ENCODE measurements at regions not wholly inside any gene's neighbourhood (a gene's known extent, or its start where the extent isn't known, plus 50 kb on each side); places are given as distances from the start of the nearest gene placed in this dataset.

- in situ Hi-C loops (cut with HindIII; ENCODE audit: low sequenced_read_pairs) = no loop called here
- DNase-seq (ENCODE audit: low read depth, low spot score) = no peak
- no peak overlapping the region for H3K4me3 ChIP-seq (ENCODE audit: low read depth, low read length)
- no peak for TF ChIP-seq CTCF (IDR thresholded peaks at IDR 0.05; ENCODE audit: low read depth, low read length)
These were observed 1036.1 kb upstream of the ARRDC3 start for GRCh38 chr5:92419261-92419660.

- TF ChIP-seq CTCF (IDR thresholded peaks at IDR 0.05; ENCODE audit: low read depth, low read length) = no peak
- DNase-seq (ENCODE audit: low read depth, low spot score) = no peak
- in situ Hi-C loops (cut with HindIII; ENCODE audit: low sequenced_read_pairs) = no loop called here
- no peak overlapping the region for H3K4me3 ChIP-seq (ENCODE audit: low read depth, low read length)
These were observed 1035.2 kb upstream of the ARRDC3 start for GRCh38 chr5:92418341-92418740.

GRCh38 chr5:92409134-92409533, 1026.0 kb upstream of the ARRDC3 start:
- no peak for TF ChIP-seq CTCF (IDR thresholded peaks at IDR 0.05; ENCODE audit: low read depth, low read length)
- H3K4me3 ChIP-seq (ENCODE audit: low read depth, low read length) = no peak overlapping the region
- in situ Hi-C loops (cut with HindIII; ENCODE audit: low sequenced_read_pairs) = no loop called here
- DNase-seq (ENCODE audit: low read depth, low spot score) = no peak

- no peak overlapping the region for H3K4me3 ChIP-seq (ENCODE audit: low read depth, low read length)
- DNase-seq (ENCODE audit: low read depth, low spot score) = no peak
- TF ChIP-seq CTCF (IDR thresholded peaks at IDR 0.05; ENCODE audit: low read depth, low read length) = no peak
- in situ Hi-C loops (cut with HindIII; ENCODE audit: low sequenced_read_pairs) = no loop called here
These were observed 1020.0 kb upstream of the ARRDC3 start for GRCh38 chr5:92402956-92403702.

GRCh38 chr5:92402045-92402444, 1018.9 kb upstream of the ARRDC3 start:
- no peak overlapping the region for H3K4me3 ChIP-seq (ENCODE audit: low read depth, low read length)
- TF ChIP-seq CTCF (IDR thresholded peaks at IDR 0.05; ENCODE audit: low read depth, low read length) = no peak
- in situ Hi-C loops (cut with HindIII; ENCODE audit: low sequenced_read_pairs) = no loop called here
- peak; percentile 58 for DNase-seq (ENCODE audit: low read depth, low spot score)

GRCh38 chr5:92401492-92401891, 1018.4 kb upstream of the ARRDC3 start:
- DNase-seq (ENCODE audit: low read depth, low spot score) = peak; percentile 79
- TF ChIP-seq CTCF (IDR thresholded peaks at IDR 0.05; ENCODE audit: low read depth, low read length) = no peak
- in situ Hi-C loops (cut with HindIII; ENCODE audit: low sequenced_read_pairs) = no loop called here
- H3K4me3 ChIP-seq (ENCODE audit: low read depth, low read length) = no peak overlapping the region
